SH-SY5Y (cell line): ENCODE measurements at regions not wholly inside any gene's neighbourhood (a gene's known extent, or its start where the extent isn't known, plus 50 kb on each side); places are given as distances from the start of the nearest gene placed in this dataset.

Experiments
- GATA2 ChIP-seq: IDR thresholded peaks from 2 replicates; pipeline ENCODE4 v1.6.1; 2011; ENCODE audit warnings: mild to moderate bottlenecking, low read depth, low read length
- GATA3 ChIP-seq: IDR thresholded peaks from 2 replicates; pipeline ENCODE4 v1.6.1; 2011; ENCODE audit warnings: low read depth, mild to moderate bottlenecking, low read length, moderate library complexity

GRCh38 chr1:38341694-38342093, 295.1 kb upstream of the POU3F1 start:
- TF ChIP-seq GATA2 (no peak), GATA3 (no peak)
